GM12801 (cell line): ENCODE measurements at regions not wholly inside any gene's neighbourhood (a gene's known extent, or its start where the extent isn't known, plus 50 kb on each side); places are given as distances from the start of the nearest gene placed in this dataset.

Source experiments
- CTCF ChIP-seq: IDR thresholded peaks from one replicate; pipeline ENCODE4 v1.5.1; 2011; ENCODE audit warnings: control low read depth; ENCODE audit not compliant: insufficient read length; ENCODE audit errors: extremely low read depth

DNA sequence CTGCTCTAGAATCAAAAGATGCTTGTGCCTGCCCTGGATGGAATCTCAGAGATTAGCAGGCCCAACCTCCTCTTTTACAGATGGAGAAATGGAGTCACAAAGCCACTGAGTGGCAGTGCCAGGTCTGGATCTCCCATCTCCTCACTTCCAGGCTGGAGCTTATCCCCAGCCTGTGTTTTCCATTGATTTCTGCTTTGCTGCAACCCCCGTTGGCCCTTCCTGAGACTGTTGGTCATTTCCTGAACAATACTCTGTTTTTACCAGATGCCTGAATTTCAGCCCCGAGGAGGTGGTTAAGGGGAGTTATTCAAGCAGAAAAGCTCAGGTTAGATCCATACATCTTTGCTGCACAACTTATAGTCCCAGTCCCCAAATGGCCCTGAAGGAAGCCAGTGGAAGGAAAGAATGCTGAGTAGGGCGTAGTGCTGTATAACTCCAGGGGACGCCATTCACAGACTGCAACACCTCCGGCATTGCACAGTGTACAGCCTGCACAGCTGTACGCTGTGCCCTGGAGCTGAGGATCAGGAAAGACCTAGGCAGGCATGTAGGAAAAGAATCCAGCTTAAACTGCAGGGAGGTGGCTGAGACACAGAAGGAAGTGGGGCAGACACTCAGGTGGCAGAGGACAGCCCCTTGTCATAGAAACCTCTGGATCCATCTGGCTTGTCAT is 77.5 kb downstream of the RPLP1 start:
- no peak for TF ChIP-seq CTCF

DNA sequence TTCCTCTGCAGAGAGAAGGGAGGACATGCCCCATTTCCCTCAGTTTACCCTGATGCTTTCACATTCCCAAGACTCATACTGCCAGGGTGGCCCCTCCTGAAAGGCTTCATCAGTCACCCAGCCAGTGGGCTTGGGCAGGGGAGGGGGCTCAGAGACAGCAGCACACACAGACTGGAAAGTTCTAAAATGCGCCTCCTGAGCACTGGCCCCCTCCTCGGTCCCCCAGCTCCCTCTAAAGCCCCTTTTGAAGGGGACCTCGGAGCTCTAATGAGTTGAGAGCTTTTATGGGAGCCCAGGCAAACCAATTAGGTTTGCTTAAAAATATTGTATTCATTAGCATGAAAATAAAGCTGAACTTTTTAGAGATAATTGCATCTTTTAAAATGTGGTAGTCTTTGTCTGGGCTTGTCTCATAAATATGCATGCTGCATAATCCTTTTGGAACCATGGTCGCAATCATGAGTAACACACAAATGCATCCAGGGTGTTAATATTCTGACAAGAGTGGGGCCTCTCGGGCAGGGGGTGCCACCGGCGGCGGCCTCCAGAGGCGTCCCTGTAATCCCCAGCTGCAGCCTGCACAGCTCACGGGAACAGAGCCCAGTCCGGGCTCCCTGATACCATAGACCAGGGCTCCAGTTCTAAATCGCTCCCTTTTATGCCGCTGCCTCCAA is 78.5 kb downstream of the RPLP1 start:
- TF ChIP-seq CTCF = no peak

GRCh38 chr15:69531665-69532027 is 79.0 kb downstream of the RPLP1 start:
- no peak for TF ChIP-seq CTCF

DNA sequence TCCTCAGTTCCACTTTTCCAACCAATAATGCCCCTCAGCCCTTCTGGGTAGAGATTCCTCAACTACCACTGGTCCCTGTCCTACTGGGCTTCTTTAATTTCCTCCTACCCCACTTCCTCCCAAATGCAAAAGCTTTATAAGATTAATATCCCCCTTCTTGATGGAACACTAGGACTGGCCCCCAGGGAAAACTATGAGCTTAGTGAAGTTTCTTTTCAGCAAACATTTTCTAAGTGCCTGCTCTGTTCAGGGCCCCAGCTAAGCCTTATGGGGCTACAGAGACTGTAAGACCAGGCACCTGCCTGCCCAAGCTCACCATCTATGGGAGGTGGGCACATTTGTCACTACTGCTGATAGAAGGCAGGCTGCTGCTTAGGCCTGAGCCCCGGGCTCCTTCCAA is 79.4 kb downstream of the RPLP1 start:
- no peak for TF ChIP-seq CTCF

DNA sequence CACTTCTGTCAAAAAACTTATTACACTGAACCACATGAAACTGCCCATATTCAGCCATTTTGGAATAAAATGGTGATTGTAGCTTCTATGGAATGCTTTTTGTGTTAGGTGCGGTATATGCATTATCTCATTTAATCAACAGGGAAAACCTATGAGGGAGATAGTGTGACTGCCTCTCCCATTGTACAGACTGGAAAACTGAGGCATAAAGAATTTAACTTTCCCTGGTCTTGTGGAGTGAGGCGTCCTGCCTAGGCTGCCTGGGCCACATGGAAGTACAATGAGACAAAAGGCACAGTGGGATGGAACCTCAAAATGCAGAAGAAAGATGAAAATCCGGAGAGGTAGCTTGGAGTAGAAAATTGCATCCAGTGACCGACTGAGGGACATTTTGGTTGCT is 80.2 kb downstream of the RPLP1 start:
- TF ChIP-seq CTCF = no peak

DNA sequence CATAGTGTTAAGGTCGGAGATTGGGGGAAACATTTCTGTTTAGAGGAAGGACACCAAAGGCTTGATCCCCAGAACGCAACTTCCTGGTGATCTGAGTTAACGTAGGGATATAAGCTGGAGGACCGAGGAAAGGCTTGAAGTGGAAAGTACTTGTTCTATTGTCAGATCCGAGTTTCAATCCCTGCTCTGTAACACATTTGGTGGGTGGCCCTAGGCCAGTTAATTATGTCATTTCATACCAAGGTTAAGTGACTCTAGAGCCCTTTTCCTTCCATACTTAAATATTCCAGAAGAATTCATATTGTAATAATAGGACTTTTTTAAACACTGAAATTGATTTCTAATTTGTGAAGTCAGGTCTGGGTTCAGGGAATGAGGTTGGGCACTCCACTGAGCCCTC is 80.9 kb downstream of the RPLP1 start:
- TF ChIP-seq CTCF = no peak

GRCh38 chr15:69535101-69535638 is 82.6 kb downstream of the RPLP1 start:
- TF ChIP-seq CTCF = no peak
